B cell (primary cell): ENCODE measurements at regions not wholly inside any gene's neighbourhood (a gene's known extent, or its start where the extent isn't known, plus 50 kb on each side); places are given as distances from the start of the nearest gene placed in this dataset.

Experiments
- ATAC-seq: fragments of 200-7000 bp; cut with Tn5 transposase; one replicate; pipeline ENCODE4 v1.10.0; 2021; ENCODE audit warnings: low read depth, mild to moderate bottlenecking, moderate number of reproducible peaks, moderate library complexity
- CTCF ChIA-PET: fragments of 350-600 bp; sonication (Branson Sonifier 250); formaldehyde crosslinking; loops from one replicate; lab custom pipeline; 2021; ENCODE audit warnings: antibody characterized with exemption, inconsistent platforms; lab: Charles Lee
- POLR2A ChIA-PET: fragments of 350-600 bp; sonication (Branson Sonifier 250); formaldehyde crosslinking; loops from one replicate; lab custom pipeline; 2021; ENCODE audit warnings: antibody characterized with exemption; lab: Charles Lee
- DNase-seq: peaks from one replicate; pipeline ENCODE4 v3.0.0; 2013
- H2AFZ ChIP-seq: 2 replicates; pipeline ENCODE4 v1.6.1; 2012; ENCODE audit warnings: mild to moderate bottlenecking, low read depth, low read length; ENCODE audit not compliant: insufficient read depth, poor library complexity, severe bottlenecking
- H3K27ac ChIP-seq, 2 donors: 1 replicate in 1 of 2; 2 replicates in 1 of 2; pipeline ENCODE4 v1.5.1; 2012 to 2013; ENCODE audit warnings: low read length in 2 of 2, mild to moderate bottlenecking in 2 of 2, moderate library complexity in 1 of 2
- H3K27me3 ChIP-seq, 4 experiments: fragments of 200-600 bp in 1 of 4; sonication (generic) in 1 of 4; replicated peaks in 1 of 4; 1 replicate in 2 of 4; 2 replicates in 2 of 4; pipeline versions ENCODE4 v1.6.1 to v1.7.0; 2013 to 2016; ENCODE audit warnings: low read length in 3 of 4, mild to moderate bottlenecking in 2 of 4, mixed read lengths in 1 of 4, moderate library complexity in 1 of 4; ENCODE audit not compliant: insufficient read depth in 4 of 4, control insufficient read depth in 3 of 4; ENCODE audit errors: control extremely low read depth in 1 of 4
- H3K36me3 ChIP-seq, 2 experiments: replicated peaks in 1 of 2; 1 replicate in 1 of 2; 2 replicates in 1 of 2; pipeline versions ENCODE4 v1.6.1 to v1.7.1; 2013; ENCODE audit warnings: low read length in 1 of 2; ENCODE audit not compliant: insufficient read depth in 2 of 2, control insufficient read depth in 1 of 2; ENCODE audit errors: control extremely low read depth in 1 of 2, extremely low read depth in 1 of 2
- H3K4me1 ChIP-seq, 2 donors: fragments of 200-600 bp in 1 of 2; sonication (generic) in 1 of 2; 1 replicate in 1 of 2; 2 replicates in 1 of 2; pipeline versions ENCODE4 v1.5.1 to v1.6.1; 2013 to 2017; ENCODE audit warnings: low read length in 2 of 2; ENCODE audit not compliant: control insufficient read depth in 2 of 2, insufficient read depth in 2 of 2
- H3K4me2 ChIP-seq: replicated peaks from 2 replicates; pipeline ENCODE3; 2012; ENCODE audit warnings: mild to moderate bottlenecking, low read depth, low read length; ENCODE audit not compliant: poor library complexity, severe bottlenecking
- H3K4me3 ChIP-seq, 5 experiments: fragments of 200-600 bp in 1 of 5; sonication (generic) in 1 of 5; 1 replicate in 3 of 5; 2 replicates in 2 of 5; pipeline versions ENCODE4 v1.5.1 to v1.7.0; 2011 to 2016; ENCODE audit warnings: low read length in 4 of 5, mild to moderate bottlenecking in 4 of 5, low read depth in 2 of 5, control low read depth in 1 of 5, moderate library complexity in 1 of 5; ENCODE audit not compliant: insufficient read depth in 1 of 5; ENCODE audit errors: control extremely low read depth in 1 of 5, extremely low read depth in 1 of 5
- H3K79me2 ChIP-seq: fragments of 200-600 bp; sonication (generic); one replicate; pipeline ENCODE4 v1.6.0; 2016; ENCODE audit warnings: low read length; ENCODE audit not compliant: control insufficient read depth, insufficient read depth
- H3K9ac ChIP-seq: fragments of 200-600 bp; sonication (generic); 2 replicates; pipeline ENCODE4 v1.6.1; 2017; ENCODE audit warnings: mild to moderate bottlenecking, low read length, moderate library complexity
- H3K9me3 ChIP-seq, 3 donors: one replicate each; pipeline versions ENCODE4 v1.6.1 to v1.7.1; 2013; ENCODE audit warnings: low read length in 2 of 3; ENCODE audit not compliant: control insufficient read depth in 2 of 3, insufficient read depth in 1 of 3; ENCODE audit errors: control extremely low read depth in 1 of 3
- H4K20me1 ChIP-seq: 2 replicates; pipeline ENCODE4 v1.6.0; 2012; ENCODE audit warnings: mild to moderate bottlenecking, low read length; ENCODE audit not compliant: insufficient read depth, control insufficient read depth, poor library complexity, severe bottlenecking
- H3K27ac Mint-ChIP-seq: one replicate; pipeline ENCODE4 v1.8.0; 2021; ENCODE audit warnings: mixed read lengths
- H3K27me3 Mint-ChIP-seq: one replicate; pipeline ENCODE4 v1.8.0; 2021; ENCODE audit warnings: mixed read lengths
- H3K4me1 Mint-ChIP-seq: one replicate; pipeline ENCODE4 v1.8.0; 2021; ENCODE audit warnings: mixed read lengths
- H3K4me3 Mint-ChIP-seq: one replicate; pipeline ENCODE4 v1.8.0; 2021; ENCODE audit warnings: mixed read lengths
- H3K9me3 Mint-ChIP-seq: one replicate; pipeline ENCODE4 v1.8.0; 2022; ENCODE audit warnings: mixed read lengths; ENCODE audit not compliant: insufficient read depth
- EZH2 ChIP-seq: IDR thresholded peaks from 2 replicates; pipeline ENCODE4 v1.6.1; 2012; ENCODE audit warnings: borderline replicate concordance, low read depth, mild to moderate bottlenecking, moderate library complexity, low read length; ENCODE audit not compliant: insufficient read depth, poor library complexity, severe bottlenecking
- WGBS: methylation state at CpG from one replicate; pipeline ENCODE4 v1.1.5; 2013; ENCODE audit warnings: missing lambda C conversion rate; ENCODE audit not compliant: insufficient coverage; 5-methylcytosine and 5-hydroxymethylcytosine counted together
- intact Hi-C: fragments of 100-400 bp; cut with micrococcal nuclease; formaldehyde crosslinking; loops from one replicate; pipeline ENCODE4 v1.10.0; 2022
- TF ChIP-seq, protein P1 (sequence below): fragments of 200-600 bp; IDR thresholded peaks from one replicate; pipeline ENCODE4 v1.8.0; 2022; ENCODE audit warnings: antibody characterized with exemption, mild to moderate bottlenecking

DNA sequence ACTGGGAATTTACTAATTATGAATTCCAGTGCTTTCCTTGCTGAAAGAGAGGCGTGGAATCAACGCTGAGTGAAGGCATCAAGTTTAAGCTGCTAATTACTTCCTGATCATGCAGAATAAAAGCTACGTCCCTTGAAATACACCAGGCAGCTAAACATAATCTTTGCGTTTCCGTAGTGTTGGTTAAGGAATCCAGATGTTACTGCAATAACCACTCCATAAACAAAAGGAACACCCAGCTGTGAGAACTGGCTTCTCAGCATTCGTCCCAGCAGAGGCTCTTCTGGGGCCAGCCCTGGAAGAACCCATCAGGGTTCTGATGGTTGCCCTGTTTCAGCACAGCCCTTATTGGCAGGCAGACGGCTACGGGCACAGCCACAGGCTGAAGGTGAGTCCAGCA, 111.4 kb downstream of the CDH26 start:
- TF ChIP-seq, protein P1, sequence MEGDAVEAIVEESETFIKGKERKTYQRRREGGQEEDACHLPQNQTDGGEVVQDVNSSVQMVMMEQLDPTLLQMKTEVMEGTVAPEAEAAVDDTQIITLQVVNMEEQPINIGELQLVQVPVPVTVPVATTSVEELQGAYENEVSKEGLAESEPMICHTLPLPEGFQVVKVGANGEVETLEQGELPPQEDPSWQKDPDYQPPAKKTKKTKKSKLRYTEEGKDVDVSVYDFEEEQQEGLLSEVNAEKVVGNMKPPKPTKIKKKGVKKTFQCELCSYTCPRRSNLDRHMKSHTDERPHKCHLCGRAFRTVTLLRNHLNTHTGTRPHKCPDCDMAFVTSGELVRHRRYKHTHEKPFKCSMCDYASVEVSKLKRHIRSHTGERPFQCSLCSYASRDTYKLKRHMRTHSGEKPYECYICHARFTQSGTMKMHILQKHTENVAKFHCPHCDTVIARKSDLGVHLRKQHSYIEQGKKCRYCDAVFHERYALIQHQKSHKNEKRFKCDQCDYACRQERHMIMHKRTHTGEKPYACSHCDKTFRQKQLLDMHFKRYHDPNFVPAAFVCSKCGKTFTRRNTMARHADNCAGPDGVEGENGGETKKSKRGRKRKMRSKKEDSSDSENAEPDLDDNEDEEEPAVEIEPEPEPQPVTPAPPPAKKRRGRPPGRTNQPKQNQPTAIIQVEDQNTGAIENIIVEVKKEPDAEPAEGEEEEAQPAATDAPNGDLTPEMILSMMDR = no peak
- no peak for TF ChIP-seq EZH2
- Histone ChIP-seq H3K9me3 (peaks cover 0 to 4% (median 0%) of the 10 kb centered on the region in 3 donors), H3K4me3 (no peak overlapping the region), H3K9ac (no peak overlapping the region), H3K4me1 (no peaks in the 10 kb centered on the region), H3K4me2 (no peak overlapping the region), H2AFZ (no peak overlapping the region), H3K79me2 (no peaks in the 10 kb centered on the region), H4K20me1 (no peaks in the 10 kb centered on the region), H3K36me3 (no peaks in the 10 kb centered on the region), H3K27me3 (no peaks in the 10 kb centered on the region), H3K27ac (no peak overlapping the region)
- DNase-seq (no peak), ATAC-seq (no peak)
- Mint-ChIP-seq H3K27ac (no peak overlapping the region), H3K9me3 (no peaks in the 10 kb centered on the region), H3K4me3 (no peak overlapping the region), H3K4me1 (no peaks in the 10 kb centered on the region), H3K27me3 (no peaks in the 10 kb centered on the region)
- POLR2A ChIA-PET = no interaction called here
- WGBS = 93% methylated on average over 5 of the region's 8 CpGs
- intact Hi-C loops = no loop called here
- CTCF ChIA-PET = interaction anchor here (1.4 kb wide), 1 partner anchor 12 kb away, joined by 10 read pairs; no protein-coding TSS in a partner anchor

DNA sequence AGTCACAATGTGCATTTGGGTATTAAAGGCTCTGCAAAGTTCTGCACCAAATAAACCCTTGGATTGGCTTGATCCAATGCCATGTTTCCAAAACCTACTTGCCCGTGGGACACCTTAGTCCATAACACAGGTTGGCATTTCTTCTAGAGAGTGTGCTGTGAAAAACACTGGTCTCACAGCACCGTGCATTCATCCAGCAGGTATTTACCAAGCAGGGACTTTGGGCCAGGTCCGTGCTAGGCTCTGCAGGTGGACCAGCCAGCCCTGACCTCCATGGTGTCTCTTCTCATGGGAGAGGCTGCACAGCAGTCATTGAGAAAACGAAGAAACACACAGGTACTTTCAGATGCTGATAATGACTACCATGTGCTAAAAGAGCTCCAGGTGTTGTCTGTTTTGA, 112.6 kb downstream of the CDH26 start:
- TF ChIP-seq, protein P1 = no peak
- TF ChIP-seq EZH2 = no peak
- H3K4me1 Mint-ChIP-seq = no peaks in the 10 kb centered on the region
- CTCF ChIA-PET = no interaction called here
- H4K20me1 ChIP-seq = no peaks in the 10 kb centered on the region
- no peak overlapping the region for H3K27ac ChIP-seq
- DNase-seq (no peak), ATAC-seq (no peak)
- no peaks in the 10 kb centered on the region for H3K27me3 Mint-ChIP-seq
- H3K4me1 ChIP-seq = no peaks in the 10 kb centered on the region
- no peak overlapping the region for H3K4me2 ChIP-seq
- intact Hi-C loops = no loop called here
- POLR2A ChIA-PET = no interaction called here
- H3K4me3 ChIP-seq = no peak overlapping the region
- no peaks in the 10 kb centered on the region for H3K27me3 ChIP-seq
- no peak overlapping the region for H3K9ac ChIP-seq
- H3K36me3 ChIP-seq = no peaks in the 10 kb centered on the region
- no peak overlapping the region for H3K4me3 Mint-ChIP-seq
- H3K9me3 ChIP-seq = peaks cover 0 to 4% (median 0%) of the 10 kb centered on the region in 3 donors
- WGBS = 77% methylated on average over 4 of the region's 4 CpGs
- H3K27ac Mint-ChIP-seq = no peak overlapping the region
- H3K79me2 ChIP-seq = no peaks in the 10 kb centered on the region
- no peak overlapping the region for H2AFZ ChIP-seq
- H3K9me3 Mint-ChIP-seq = no peaks in the 10 kb centered on the region
